ENCODE measurements at regions not wholly inside any gene's neighbourhood (a gene's known extent, or its start where the extent isn't known, plus 50 kb on each side); places are given as distances from the start of the nearest gene placed in this dataset.

- DNase-seq (ENCODE audit: low spot score) = no peak
Observed at GRCh38 chr14:65794674-65795279, 382.2 kb downstream of the FUT8 start.

DNA sequence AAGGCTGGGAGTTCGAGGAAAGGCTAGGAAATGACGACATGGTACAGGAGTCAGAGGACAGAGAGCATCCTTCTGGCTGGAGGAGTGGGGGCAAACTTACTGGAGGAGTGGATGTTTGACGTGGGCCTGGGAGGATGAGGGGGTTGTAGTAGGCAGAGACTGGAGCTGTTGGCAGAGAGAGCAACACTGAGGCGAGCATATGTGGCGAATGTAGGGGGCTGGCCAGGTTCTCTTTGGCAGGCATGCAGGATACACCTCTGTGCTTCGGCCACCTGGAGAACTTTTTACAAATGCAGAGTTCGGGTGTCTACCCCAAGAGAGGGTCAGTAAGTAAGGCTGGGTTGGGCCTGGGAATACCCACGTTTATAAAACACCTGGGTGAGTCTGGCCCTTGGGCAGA, 385.7 kb downstream of the FUT8 start:
- DNase-seq (ENCODE audit: low spot score) = no peak

DNA sequence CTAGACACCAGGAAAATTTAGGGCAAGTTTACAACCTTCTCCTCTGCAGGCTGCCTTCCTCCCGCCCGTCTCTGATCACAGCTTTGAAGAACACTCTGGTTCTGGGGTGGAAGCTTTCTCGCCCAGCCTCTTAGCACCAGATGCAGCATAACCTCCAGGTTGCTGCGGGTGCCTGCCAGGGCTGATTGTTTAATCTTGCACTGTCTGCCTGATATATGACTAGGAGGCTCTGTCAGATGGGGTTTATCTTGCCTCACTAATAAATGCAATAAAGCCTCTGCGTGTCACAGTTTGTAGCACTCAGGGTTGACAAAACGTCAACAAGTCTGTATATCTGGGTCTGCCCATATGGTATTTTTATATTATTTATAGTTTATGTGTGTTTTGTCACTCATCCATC, 388.2 kb downstream of the FUT8 start:
- no peak for DNase-seq (ENCODE audit: low spot score)

DNA sequence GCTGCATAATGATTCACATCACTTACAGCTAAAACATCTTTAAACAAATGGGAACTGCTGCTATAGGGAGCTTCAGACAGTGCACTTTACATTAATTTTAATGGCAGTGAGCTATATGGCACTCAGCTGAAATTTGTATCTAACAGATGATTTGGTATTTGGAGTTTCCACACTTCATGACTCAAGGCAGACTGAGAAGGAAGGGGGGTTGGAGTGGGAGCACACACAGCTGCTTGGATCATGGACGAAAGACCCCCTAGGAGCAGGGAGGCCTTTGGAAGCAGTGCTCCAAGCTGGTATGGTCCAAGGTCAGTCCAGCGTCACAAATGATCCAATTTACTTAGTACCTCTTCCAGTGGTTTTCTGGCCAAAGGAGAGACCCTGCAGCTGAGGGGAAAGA, 389.7 kb downstream of the FUT8 start:
- no peak for DNase-seq (ENCODE audit: low spot score)

- no peak for DNase-seq (ENCODE audit: low spot score)
Observed at GRCh38 chr14:65803885-65804284, 391.4 kb downstream of the FUT8 start.

DNA sequence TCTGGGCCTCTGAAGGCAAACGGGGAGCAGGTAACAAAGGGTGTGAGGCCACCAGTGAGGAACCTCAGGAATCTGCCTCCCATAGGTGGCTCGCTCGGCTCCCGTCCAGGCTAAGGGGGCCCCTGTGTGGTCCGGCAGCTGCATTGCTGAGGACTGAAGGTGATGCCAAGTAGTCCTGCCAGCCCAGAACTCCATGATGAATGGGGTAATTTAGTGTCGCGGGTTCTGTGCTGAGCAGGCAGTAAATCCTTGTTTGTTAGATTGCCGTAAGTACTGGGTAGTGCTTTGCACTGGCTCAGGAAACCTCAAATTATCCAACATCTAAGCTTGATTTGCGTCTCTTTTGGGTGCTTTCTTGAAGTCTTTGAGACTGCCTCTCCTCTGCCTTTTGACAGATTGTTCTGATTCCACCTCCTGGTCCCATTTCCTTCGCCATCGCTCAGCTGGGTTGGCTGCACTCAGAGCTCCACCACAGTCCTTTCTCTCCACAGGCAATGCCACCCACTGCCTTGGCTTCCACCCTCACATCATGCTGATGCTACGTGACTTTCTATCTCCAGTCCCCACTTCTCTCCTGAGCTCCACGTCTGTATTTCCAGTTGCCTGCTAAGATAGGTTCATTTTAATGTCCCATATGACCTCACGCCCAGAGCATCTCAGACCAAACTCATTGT, 392.0 kb downstream of the FUT8 start:
- no peak for DNase-seq (ENCODE audit: low spot score)

- no peak for DNase-seq (ENCODE audit: low spot score)
Observed at GRCh38 chr14:65805113-65805473, 392.6 kb downstream of the FUT8 start.

- DNase-seq (ENCODE audit: low spot score) = peak; percentile 1
Observed at GRCh38 chr14:65808390-65808789, 395.9 kb downstream of the FUT8 start.

GRCh38 chr14:65810322-65810721, 397.8 kb downstream of the FUT8 start:
- DNase-seq (ENCODE audit: low spot score) = no peak

DNA sequence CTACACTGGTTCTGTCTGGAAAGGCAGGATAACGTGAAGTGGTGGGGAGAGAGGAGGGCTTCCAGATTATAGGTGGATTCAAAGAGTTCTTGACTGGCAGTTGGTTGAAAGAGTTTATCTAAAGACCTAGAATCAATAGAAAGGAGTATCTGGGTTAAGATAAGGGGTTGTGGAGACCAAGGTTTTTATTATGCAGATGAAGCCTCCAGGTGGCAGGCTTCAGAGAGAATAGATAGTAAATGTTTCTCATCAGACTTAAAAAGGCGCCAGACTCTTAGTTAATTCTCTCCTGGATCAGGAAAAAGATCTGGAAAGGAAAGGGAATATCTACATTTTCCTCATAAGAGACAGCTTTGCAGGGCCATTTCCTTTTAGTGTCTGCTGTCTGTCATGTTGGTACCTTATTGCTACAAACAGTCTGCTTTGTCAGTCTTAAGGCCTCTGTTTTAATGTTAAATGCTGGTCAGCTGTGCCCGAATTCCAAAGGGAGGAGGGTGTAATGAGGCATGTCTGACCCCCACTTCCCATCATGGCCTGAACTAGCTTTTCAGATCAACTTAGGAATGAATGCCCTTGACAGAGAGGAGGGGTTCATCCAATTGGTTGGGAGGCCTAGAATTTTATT, 401.3 kb downstream of the FUT8 start:
- no peak for DNase-seq (ENCODE audit: low spot score)

DNA sequence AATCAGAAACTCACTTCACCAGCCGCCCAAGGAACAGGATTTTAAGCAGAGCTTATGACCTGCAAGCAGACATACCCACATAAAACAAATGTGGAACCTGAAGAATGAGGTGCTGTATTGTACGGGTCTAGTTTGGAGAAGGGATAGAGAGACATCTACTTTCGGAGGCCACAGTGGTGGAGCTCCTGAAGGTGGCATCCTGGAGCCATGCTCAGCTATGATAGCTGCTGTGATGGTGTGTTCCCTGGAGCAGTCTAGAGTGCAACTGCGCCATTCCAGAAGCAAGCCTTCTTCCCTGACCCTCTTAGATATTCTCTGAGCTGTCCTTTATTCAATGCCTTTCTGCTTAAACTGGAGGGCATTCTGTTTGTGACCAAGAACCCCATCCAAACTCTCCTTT, 402.6 kb downstream of the FUT8 start:
- DNase-seq (ENCODE audit: low spot score) = no peak

GRCh38 chr14:65817011-65817410, 404.5 kb downstream of the FUT8 start:
- DNase-seq (ENCODE audit: low spot score) = no peak

DNA sequence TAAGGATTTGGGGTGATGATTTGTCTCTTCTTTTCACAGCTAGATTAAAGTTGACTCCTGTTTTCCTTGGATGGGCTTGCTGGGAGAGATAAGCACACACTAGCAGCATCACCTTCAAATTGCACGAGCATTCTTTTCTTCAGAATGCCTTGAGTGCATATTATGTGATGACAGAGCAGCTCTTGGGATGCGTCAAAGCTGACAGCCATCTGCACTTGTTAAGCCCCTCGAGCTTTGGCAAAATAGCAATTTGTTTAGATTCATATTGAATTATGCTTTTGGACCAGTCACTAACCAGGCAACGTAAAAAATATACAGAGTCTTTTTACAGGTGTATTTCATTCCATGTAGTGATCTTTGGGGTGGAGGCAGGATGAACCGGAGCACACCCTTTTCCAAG, 407.0 kb downstream of the FUT8 start:
- DNase-seq (ENCODE audit: low spot score) = no peak

- DNase-seq (ENCODE audit: low spot score) = no peak
Observed at GRCh38 chr14:65821224-65821753, 408.8 kb downstream of the FUT8 start.

GRCh38 chr14:65824285-65824977, 411.9 kb downstream of the FUT8 start:
- peak; percentile 68 for DNase-seq (ENCODE audit: low spot score)

GRCh38 chr14:65824978-65825299, 412.4 kb downstream of the FUT8 start:
- no peak for DNase-seq (ENCODE audit: low spot score)

- DNase-seq (ENCODE audit: low spot score) = no peak
Observed at GRCh38 chr14:65826946-65827345, 414.4 kb downstream of the FUT8 start.

DNA sequence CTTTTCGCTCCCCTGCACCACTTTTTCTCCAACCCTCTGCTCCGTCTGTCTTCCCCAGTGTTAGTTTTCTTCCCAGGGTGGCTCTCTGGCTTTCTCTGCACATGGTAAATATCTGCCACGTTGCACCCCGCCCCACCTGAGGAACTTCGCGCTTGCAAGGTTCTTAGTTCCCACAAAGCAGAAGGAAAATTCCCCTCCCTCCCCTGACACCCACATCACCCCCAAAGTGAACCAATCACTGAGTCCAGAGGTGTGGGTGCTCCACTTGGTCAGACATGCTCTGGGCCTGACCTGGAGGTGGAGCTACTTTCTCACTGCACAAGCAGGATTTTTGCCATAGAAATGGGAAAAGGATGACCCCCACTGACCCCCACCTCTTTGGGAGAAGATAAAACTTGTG, 415.0 kb downstream of the FUT8 start:
- DNase-seq (ENCODE audit: low spot score) = no peak

GRCh38 chr14:65828396-65828795, 415.9 kb downstream of the FUT8 start:
- no peak for DNase-seq (ENCODE audit: low spot score)

DNA sequence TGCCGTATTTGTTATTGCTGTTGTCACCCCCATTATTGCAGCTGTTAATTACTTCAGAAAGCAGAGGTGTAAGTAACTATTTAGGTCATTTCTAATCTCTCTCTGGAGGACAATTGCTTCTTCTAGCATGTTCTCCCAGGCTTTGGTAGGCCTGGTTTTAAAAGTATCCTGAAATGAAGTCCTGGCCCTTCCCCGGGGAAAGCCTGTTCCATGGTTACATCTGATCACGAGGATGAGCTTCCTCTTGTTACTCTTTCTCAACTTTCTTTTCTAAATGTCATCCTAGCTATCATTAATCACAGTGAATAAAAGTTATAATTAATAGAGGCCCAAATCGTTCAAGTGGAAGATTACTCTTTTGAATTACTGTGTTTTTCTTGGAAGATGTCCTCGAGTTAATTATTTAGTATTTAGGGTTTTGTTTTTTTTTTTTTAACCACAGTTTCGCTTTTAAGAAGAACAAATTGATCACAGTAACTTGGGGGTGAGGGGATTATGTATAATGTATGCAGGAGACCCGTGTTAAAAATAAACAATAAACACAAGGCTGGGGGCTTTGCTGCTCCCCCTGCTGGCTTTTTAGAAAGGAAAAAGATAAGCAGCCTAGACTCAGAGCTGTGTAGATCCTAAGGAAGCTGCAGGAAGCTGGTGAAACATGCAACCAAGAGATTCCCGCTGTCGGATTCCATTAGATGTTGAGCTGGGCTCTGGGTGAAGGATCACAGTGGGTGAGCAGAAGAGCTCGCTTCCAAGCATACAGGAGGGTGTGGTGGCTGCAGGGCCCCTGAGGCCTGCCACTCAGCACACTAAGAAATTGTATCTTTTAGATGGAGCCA, 420.1 kb downstream of the FUT8 start:
- DNase-seq (ENCODE audit: low spot score) = peak; percentile 10

DNA sequence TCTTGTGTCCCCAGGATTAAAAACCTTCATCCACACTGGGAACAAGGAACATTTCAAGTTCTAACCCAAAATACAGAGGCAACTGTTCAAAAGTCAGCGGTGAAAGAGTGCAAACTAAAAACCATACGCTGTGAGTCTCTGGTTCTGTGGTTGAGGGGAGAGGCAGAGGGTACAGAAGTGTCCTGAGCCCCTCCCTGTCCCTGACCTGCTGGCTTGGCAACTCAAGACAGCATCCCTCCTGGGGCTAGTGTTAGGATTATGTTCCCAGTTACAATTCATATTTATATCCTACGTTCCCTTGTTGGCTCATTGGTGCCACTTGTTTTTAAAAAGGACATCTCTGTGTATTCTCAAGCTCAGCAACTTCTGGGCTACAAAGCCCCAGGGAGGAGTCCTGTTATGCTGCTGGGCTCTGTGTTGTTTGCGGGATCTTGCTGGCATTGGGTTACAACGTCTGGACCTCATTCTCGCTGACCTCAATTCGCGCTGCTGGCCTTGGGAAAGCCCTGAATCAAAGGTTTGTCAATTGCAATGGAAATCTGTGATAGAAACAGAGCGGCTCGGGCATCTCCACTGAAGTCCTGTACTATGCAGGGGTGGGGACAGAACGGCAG, 420.8 kb downstream of the FUT8 start:
- no peak for DNase-seq (ENCODE audit: low spot score)

DNA sequence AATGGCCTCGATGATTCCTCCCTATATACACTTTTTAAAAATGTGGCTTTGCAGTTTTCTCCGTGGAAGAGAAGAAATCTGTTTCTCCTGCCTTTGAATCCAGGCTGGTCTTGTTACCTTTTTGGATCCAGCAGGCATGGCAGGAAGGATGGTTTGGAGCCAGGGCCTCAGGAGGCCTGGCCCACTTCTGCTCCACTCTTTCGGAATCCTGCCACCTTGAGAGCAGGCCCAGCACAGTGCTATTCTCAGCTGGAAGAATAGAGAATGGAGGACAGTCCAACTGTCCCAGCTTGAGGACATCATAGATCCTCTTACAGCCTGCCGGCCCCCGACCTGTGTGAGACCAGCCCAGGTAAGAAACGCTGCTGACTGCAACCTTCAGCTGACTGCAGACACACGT, 421.5 kb downstream of the FUT8 start:
- no peak for DNase-seq (ENCODE audit: low spot score)

Data from NAMALWA (cell line).